HG02588 (cell line): ENCODE measurements at regions not wholly inside any gene's neighbourhood (a gene's known extent, or its start where the extent isn't known, plus 50 kb on each side); places are given as distances from the start of the nearest gene placed in this dataset.
A peak's percentile ranks its signal among the peaks of the same experiment; 100 is the strongest.
"Not testable (repeated sequence)": the region's sequence is repeated elsewhere in the genome, so short reads cannot be mapped to it uniquely, and the experiment has no call there.

Experiments
- ATAC-seq: cut with Tn5 transposase; IDR thresholded peaks from one replicate; pipeline ENCODE4 v1.9.1; 2021; ENCODE audit warnings: mild to moderate bottlenecking, moderate library complexity; ENCODE audit not compliant: unreplicated experiment

GRCh38 chr2:8605351-8606065, 76.3 kb upstream of the ID2 start:
- no peak for ATAC-seq

DNA sequence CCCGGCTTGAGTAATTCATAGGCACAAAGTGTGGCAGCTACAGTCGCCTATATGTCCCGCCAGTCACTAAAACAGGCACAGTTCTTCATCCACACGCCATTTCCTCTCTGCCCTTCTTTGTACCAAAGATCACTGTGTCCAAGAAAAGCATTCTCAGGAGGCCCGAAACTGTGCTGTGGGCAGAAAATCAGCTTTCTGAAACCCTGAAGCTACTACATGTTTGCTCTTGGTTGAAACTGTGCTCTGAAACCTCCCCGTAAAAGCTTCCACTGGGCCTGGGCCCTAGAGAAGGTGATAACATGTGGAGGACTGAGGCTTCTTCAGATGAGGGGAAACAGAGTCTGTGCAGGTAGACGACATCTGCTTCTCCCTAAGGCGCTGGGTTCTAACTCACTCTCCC, 75.6 kb upstream of the ID2 start:
- peak; percentile 98 for ATAC-seq

GRCh38 chr2:8606649-8607550, 75.0 kb upstream of the ID2 start:
- peak; percentile 14 for ATAC-seq

GRCh38 chr2:8607606-8608005, 74.2 kb upstream of the ID2 start:
- no peak for ATAC-seq

GRCh38 chr2:8608411-8608954, 73.4 kb upstream of the ID2 start:
- no peak for ATAC-seq

DNA sequence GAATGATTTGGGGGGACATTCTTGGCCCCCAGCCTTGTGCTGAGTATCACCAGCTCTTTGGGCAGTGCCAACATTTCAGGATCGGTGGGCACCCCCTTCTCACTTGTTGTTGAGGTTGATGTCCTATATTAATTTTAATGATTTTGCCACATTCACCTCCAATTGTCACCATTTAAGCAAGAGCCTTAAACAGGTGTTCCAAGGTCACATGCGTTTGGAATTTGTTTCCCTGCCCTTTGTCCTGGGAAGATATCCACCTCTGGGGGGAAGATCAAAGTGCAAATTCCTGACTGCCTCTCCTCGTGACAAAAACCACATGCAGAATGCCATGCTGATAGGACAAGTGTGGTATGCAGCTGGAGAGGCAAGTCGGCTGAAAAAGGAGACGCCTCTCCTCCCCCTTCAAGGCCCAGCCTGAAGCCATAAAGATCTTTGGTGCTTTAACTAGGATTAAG, 72.5 kb upstream of the ID2 start:
- ATAC-seq, result no peak

DNA sequence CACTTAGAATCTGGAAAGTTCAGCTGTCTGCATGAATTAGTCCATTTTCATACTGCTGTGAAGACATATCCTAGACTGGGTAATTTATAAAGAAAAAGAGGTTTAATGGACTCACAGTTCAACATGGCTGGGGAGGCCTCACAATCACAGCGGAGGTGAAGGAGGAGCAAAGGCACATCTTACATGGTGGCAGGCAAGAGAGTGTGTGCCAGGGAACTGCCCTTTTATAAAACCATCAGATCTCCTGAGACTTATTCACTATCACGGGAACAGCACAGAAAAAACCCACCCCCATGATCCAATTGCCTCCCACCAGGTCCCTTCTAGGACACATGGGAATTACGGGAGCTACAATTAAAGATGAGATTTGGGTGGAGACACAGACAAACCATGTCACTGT, 71.1 kb upstream of the ID2 start:
- not testable (repeated sequence) for ATAC-seq

- ATAC-seq, result no peak
Observed at GRCh38 chr2:8611246-8611645, 70.6 kb upstream of the ID2 start.

- ATAC-seq, result no peak
Observed at GRCh38 chr2:8611700-8612099, 70.2 kb upstream of the ID2 start.

DNA sequence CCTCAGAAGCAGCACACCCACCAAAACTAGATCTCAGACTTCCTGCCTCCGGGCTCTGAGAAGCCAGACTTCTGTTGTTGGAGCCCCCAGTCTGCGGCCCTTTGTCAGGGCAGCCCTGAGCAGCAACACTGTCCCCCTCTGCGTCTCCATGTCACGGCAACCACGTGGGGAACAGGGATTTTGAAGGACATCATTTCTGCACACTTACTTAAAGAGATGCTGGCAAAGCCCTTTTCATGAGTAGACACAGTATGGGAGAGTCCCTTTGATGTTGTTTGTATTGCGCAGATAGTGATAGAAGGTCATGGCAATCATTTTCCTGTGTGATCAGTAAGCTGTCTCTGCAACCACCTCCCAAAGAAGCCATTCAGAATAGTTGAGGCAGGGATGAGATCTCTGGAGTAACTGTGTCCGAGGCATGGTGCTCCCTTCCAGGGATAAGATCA, 69.1 kb upstream of the ID2 start:
- no peak for ATAC-seq

DNA sequence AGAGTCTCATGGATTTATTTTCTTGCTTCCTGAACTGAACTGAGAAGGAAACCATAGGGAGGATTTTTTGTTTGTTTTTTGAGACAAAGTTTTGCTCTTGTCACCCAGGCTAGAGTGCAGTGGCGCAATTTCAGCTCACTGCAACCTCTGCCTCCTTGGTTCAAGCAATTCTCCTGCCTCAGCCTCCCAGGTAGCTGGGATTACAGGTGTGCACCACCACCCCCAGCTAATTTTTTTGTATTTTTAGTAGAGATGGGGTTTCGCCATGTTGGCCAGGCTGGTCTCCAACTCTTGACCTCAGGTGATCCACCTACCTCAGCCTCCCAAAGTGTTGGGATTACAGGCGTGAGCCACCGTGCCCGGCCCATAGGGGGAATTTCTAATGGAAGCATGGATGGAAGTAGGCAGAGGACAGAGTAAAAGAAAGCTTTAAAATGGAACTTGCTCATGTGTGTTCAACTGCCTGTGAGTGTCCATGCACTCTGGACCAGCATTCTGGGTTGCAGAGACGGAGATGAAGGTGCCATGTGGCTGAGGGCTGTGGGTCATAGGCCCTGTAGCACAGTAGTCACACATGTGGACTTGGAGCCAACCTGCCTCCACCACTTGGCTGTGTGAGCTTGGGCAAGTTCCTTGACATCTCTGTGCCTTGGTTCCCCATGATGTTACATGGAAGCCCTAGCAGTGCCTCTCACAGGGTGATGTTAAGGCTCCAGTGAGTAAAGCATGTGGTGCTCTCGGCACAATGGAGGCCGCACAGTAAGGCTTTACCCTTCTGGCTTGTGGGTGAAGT, 68.5 kb upstream of the ID2 start:
- ATAC-seq, result not testable (repeated sequence)

DNA sequence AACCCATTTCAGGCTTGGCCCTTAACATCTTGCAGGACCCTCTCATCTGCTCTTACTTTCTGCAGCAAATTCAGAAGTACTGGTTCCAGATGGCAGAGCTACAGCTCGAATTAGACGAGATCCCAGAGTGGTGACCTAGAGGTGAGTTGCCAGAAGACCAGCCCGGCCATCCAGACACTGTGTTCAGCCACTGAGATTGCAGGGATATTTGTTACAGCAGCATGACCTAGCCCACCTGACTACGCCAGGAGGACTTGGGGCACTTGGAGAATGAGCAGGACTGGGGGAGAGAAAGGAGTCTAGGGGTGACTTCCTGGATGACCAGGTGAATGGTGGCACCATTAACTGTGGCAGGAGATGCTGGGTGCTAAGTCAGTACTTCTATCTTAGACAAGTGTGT, 67.2 kb upstream of the ID2 start:
- ATAC-seq, result no peak

DNA sequence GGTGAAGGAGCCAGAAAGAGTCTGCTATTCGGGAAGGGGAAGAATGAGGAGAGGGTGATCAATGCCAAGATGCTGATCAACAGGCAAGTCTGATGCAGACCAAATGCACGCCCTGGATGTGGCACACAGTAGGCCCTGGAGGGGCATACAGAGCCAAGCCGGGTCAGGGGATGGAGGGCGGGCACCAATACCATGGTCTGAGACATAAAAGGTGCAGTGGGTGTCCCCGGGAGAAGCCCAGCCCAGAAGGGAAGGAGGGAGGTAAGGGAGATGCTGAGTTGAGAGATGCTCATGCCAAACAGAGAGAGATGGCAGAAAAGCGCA, 66.6 kb upstream of the ID2 start:
- ATAC-seq, result no peak

DNA sequence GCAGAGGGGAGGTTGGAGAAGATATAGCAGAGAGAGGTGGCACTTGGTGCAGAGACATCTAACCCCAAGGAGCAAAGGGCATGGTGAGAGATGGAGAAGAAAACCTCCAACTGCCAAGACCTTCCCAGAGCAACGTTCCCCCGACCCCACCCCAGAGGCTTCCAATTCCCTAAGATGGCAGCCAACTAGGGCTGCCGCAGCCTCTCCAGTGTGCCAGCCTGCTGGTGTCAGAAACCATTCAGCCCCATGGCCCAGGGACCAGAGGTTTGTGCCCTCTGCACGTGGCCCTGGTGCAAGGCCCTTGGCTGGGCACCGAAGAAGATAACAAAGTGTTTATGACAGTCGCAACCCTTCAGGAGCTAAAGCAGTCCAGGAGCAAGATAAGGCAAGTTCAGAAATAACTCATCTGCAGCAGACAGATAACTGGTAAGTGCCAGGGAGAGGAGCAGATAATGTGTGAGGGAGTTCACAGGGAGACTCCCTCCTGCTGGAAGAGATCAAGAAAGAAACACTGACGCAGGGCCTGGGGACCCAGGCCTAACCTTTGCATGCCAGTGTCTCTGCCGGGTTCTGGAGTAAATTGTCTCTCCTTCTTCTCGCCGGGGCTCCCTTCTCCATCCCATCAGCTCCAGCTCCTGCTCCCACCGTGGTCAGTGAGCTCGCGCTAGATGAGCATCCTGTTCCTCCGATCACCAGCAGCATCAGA, 66.1 kb upstream of the ID2 start:
- no peak for ATAC-seq

- ATAC-seq, result no peak
Observed at GRCh38 chr2:8617048-8617447, 64.8 kb upstream of the ID2 start.

DNA sequence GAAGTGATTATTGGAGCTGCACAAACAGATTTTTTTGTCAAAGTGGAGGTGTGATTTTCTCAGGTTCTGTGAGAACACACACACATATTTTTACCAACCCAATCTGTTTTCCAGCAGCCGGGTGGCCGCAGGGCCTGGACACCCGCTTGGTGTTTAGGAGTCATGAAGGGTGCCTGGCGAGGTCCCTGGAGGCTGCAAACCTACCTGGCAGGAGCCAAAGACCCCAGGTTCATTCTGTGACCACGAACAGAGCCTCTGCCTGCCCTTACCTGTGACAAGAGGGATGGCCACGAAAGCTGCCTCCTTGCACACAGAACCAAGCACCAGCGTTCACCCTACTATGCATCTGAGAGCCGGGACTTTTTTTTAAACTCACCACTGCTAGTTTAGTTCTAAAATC, 64.3 kb upstream of the ID2 start:
- no peak for ATAC-seq

DNA sequence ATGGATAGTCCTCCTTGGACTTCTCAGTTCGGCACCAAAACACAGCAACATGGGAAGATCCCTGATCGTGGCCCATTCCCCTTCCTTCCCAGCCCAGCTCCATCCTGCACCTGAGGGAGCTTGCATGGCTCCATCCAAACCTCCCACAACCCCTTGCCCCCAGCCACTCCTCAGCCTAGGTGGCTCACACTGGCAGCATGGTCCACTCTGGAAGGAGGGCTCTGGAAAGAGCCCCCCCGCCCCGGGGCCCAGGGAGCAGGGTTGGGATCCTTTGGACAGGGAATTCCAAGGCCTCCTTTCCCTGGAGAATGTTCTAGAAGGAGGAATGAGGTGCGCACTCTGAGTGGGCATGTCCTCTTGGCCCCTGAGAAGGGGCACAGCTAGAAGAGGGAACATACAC, 62.8 kb upstream of the ID2 start:
- no peak for ATAC-seq

DNA sequence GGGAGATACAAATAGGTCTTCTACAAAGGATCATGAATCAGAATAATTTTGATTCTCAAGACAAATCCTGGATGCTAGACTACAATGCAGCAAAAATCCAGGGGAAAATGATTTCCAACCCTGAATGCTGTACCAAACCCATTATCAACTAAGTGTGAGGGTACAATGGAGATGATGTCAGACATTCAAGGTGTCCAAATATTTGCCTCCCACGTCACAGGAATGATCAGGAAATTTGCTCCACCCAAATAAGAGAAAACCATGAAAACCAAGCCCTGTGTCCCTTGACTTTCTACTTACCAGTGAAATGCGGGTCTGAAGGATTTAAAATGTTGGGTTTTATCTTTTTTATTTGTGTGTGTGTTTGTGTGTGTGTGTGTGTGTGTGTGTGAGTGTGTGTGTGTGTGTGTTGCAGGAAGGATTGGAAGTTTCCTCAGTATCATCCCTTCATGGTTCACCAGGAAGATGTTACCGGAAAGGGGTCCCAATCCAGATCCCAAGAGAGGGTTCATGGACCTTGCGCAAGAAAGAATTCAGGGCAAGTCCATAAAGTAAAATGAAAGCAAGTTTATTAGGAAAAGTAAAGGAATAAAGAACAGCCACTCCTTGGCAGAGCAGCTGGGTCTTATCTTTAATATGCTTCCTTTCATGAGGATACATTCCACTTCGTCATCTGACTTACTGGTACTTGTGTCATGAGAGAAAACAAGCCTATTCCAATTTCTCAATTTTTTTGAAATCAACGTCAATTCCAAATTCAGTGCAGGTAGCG, 61.1 kb upstream of the ID2 start:
- no peak for ATAC-seq

DNA sequence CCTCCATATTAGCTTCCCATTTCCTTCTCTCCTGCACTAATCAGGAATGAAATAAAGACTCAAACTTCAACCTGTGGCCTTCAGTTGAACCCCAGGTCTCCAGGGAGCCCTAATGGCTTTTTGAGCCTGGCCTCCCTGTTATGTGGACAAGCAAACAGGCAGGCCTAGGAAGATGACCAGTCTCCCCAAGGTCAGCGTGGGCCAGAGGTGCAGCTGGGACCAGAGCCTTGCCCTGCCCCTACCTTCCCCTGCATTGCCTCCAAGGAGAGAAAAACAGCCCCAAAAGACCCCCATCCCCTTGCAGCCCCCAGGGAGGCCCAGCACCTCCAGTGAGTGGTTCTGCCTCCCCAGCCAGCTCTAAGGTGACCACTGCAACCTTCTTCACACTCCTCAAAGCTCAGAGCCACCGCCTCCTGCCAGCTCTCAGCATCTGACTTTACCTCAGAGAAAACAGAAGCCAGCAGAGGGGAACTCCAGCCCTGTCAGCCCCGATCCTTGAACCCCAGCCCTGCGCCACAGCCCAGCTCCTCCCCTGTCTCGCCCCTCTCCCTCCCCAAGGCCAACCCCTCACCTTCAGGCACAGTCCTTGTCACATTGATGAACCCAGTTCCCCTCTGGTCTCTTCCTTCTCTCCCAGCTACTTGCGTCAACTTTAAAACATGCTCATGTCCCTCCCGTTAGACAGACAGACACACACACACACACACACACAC, 59.5 kb upstream of the ID2 start:
- ATAC-seq, result no peak
